GM18507 (cell line): ENCODE measurements at regions not wholly inside any gene's neighbourhood (a gene's known extent, or its start where the extent isn't known, plus 50 kb on each side); places are given as distances from the start of the nearest gene placed in this dataset.
"Not testable (repeated sequence)": the region's sequence is repeated elsewhere in the genome, so short reads cannot be mapped to it uniquely, and the experiment has no call there.

Source experiments
- DNase-seq: peaks from one replicate; pipeline ENCODE4 v3.0.0; 2011; ENCODE audit warnings: low read depth; ENCODE audit not compliant: insufficient read length; ENCODE audit errors: extremely low spot score
- FAIRE-seq: peaks from 2 replicates; lab custom pipeline; 2011; peaks lifted over from hg19 to GRCh38; lab: Jason Lieb, UNC

DNA sequence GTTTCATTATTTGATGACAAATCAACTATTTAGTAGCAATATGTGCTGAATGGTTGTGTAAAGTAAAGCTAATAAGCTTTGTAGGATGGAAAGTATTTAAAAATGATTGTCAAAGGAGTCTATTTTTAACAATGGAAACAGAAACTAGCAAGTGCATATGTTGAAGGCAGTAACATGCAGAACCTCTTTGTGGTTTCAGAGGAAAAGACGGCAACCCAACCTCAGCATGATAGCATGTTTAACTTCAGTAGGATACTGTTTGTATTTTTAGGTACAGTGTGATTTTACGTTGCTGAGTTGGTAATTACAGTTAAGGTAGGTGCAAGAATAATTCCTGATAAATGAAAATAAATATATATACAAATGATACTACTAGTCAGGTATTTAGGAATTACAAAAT is 545.4 kb downstream of the CDY1 start:
- not testable (repeated sequence) for DNase-seq, FAIRE-seq

DNA sequence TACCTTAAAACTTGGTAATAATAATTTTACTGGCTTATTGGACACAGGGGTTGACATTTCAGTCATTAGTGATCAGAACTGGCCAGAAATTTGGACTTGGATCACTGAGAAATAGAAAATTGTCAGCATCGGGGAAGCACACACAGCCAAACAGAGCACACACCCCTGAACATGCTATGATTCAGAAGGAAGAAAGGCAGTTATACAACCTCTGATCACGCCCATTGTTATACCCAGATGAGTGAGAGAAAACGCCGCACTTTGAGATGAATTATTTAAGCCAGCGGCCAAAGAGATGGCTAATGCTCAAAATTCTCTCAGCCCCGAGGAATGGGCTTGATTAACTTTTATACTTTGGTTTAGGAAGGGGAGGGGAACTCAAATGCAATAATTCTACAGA is 557.4 kb downstream of the CDY1 start:
- DNase-seq, FAIRE-seq: not testable (repeated sequence)

- not testable (repeated sequence) for DNase-seq, FAIRE-seq
These were observed 603.1 kb downstream of the CDY1 start for GRCh38 chrY:26224974-26225373.

GRCh38 chrY:26225468-26225867 is 603.6 kb downstream of the CDY1 start:
- peak; percentile 42 for FAIRE-seq
- DNase-seq = not testable (repeated sequence)

DNA sequence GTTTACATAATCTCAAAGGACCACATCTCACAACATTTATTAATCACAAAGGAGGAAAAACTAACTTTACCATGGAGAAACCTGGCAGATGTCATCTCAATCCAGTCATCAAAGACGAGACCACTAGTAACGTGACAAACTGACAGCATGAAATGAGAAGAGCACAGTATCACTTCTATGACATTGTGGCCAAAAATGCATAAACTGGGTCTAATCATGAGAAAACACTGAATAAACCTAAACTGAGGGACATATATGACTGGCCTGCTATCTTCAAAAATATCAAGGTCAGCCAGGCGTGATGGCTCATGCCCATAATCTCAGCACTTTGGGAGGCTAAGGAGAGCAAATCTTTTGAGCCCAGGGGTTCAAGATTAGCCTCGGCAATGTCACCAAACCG is 619.0 kb downstream of the CDY1 start:
- not testable (repeated sequence) for DNase-seq, FAIRE-seq

GRCh38 chrY:26254262-26254661 is 632.3 kb downstream of the CDY1 start:
- FAIRE-seq, DNase-seq: not testable (repeated sequence)

DNA sequence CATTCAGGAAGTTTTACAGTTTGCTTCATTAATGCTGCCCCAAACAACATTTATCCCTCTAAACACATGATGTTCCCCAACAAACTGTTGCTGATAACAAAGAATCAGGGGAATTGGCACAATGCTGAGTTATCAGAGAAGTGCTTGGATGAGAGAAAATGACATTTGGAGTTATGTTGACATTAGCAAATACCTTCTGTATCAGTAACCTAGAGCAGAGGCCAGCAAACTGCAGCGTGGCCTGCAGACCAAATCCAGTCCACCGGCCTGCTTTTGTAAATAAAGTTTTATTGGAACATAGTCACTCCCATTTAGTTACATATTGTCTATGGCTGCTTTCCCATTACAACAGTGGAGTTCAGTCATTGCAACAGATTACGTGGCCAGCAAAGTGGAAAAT is 643.5 kb downstream of the CDY1 start:
- not testable (repeated sequence) for FAIRE-seq, DNase-seq

DNA sequence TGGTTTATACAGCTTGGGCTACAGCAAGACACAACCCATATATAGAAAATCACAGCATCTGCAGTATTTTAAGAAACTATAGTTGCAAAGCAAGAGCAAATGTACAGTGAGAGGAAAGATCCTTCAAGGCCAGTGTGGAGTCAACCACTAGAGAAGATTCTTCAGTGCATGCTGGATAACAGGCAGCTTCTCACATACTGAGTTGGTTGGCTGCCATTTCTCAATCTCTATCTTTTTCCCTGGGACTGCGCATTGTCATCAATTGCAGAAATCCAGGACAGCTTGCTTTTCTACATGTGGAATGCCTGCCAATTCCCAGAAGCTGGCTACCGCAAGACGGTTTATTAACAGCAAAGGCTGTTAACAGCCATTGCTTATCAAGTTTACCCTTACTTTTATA is 646.5 kb downstream of the CDY1 start:
- not testable (repeated sequence) for FAIRE-seq, DNase-seq

DNA sequence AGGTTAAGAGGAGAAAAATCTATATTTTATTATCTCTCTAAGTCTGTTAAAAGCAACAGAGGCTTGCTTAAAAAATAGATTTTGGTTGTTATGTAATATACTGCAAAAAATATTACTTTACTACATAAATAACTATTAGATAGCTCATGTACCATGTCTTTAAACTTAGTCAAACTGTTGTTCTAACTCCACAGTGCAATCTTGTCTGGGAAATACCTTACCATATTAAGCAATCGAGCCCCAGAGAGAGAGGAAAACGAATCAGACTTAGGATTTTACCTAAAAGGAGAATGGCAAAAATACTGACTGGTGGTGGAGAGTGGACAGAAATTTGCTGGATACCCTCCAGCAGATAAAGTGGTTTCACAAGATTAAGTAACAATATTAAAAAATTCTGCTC is 647.0 kb downstream of the CDY1 start:
- not testable (repeated sequence) for DNase-seq, FAIRE-seq

- FAIRE-seq, DNase-seq: not testable (repeated sequence)
These were observed 651.2 kb downstream of the CDY1 start for GRCh38 chrY:26273089-26273488.

DNA sequence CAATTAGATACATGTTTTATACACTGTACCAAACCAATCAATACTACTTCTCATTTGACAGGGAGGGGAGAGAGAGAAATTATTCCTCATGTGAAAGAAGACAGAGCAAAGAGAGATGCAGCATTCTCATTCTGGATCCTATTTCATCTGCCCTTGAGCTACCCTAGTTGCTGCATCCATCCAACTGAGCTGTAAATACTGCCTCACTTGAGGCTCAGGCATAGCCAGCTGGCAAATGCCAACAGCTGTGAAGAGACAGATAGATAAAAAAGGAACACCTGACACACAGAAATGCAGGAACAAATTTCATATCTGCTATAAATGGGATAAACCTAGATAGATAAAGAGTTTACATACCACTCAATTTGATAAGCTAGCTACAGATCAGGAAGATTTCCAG is 684.1 kb downstream of the CDY1 start:
- not testable (repeated sequence) for DNase-seq, FAIRE-seq

GRCh38 chrY:26306630-26307385 is 684.9 kb downstream of the CDY1 start:
- DNase-seq, FAIRE-seq: not testable (repeated sequence)

GRCh38 chrY:26308308-26308707 is 686.4 kb downstream of the CDY1 start:
- DNase-seq, FAIRE-seq: not testable (repeated sequence)

DNA sequence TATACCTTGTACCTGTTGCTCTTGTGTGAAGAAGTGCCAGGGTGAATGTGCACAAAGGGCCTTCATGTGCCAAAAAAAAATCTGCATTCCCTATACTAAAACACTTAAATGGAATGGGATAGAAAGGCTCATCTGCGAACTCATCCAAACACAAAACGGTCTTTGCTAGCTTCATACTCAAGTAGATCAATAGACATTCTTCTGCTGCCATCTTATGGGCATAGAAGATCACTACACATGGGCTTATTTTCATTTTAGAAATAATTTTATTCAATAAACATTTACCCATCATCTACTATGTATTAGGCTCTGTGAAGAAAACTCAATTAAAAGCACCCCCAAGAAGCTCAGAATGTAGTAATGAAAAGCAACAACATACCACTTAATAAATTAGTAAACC is 693.1 kb downstream of the CDY1 start:
- peak; percentile 81 for FAIRE-seq
- DNase-seq = not testable (repeated sequence)

DNA sequence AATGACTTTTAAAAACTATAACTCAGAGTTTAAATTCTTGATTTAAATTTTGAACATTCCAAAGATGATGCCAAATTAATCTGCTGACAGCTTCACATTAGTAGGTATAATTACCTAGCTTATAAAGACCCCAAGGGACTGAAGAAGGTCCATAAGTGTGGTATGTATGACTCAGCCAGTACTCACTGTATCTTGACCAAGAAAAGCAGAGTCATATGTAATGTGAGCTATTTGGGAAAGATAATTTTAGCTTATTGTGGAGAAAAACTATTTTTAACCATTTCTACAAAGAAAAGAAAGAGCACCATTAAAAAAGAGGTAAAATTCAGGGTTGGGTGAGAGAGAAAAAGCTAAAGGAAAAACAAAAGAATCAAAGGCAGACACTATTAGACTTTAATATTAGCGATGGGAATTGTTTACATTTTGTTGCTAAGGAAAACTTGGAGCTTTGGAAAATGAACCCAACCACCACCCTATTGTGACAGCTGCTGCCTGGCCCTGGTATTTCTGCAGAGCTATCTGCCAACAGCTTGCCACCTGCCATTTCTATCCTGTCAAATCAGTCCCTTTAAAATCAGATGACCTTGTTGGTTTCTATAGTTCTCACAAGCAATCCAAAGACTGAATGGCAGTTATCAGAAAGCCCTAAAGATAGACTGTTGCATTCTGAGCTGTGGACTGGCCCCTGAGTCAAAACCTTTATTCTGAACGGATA is 697.7 kb downstream of the CDY1 start:
- DNase-seq = not testable (repeated sequence)

DNA sequence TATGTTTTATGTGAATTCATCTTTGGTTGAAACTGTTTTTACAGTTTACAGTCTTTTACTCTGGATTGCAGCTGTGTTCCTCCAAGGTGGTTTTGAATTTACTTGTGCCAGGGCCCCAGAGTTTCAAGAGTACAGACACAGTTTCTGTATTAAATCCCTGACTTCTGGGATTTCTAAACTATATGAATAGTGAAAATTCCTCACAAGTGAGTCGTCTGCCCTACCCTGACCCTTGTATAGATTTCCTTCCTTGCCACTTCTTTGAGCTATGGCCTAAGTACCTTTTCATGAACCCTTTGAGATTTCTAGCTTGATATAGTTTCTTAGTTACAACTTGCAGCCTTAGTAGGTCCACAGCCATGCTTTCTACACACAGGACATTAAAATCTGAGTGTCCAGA is 700.8 kb downstream of the CDY1 start:
- not testable (repeated sequence) for FAIRE-seq

More for the DNA sequence above, 697.7 kb downstream of the CDY1 start:
- FAIRE-seq = not testable (repeated sequence)

DNA sequence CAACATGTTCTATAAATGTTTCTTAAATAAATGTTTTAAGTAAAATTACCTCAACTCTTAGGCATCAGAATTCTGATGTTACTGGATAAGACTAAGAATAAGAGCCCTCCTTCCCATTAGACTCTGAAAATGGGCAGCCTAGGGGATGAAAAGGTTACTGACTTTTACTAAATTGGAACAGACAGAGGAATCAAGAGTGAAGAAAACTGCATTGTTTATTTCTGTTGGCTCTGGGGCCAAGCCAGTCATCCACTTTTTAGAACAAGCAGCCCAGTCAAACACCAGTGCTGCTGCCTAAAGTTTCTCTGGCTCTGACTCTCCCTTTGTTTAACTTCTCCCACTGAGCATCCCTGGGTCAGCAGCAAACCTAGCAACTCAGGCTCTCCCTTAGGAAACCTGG is 731.0 kb downstream of the CDY1 start:
- not testable (repeated sequence) for FAIRE-seq

More for the DNA sequence above, 700.8 kb downstream of the CDY1 start:
- DNase-seq = not testable (repeated sequence)

DNA sequence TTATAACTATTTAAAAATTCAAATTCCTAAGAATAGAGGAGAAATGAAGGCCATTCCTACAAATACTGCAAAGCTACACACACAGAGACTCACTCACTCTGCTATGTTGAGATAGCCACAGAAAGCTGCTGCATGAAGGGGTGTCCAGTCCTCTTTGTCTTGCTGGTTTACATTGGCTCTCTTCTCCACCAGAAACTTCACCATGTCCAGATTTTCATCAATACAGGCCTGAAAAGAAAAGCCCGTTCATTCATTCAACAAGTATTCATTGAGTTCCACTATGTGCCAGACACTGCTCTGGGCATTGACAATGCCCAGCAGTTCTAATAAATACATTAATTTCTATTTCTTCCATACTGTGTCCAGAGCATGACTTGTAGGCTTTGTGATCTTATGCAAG is 732.3 kb downstream of the CDY1 start:
- FAIRE-seq = no peak

More for the DNA sequence above, 731.0 kb downstream of the CDY1 start:
- not testable (repeated sequence) for DNase-seq

DNA sequence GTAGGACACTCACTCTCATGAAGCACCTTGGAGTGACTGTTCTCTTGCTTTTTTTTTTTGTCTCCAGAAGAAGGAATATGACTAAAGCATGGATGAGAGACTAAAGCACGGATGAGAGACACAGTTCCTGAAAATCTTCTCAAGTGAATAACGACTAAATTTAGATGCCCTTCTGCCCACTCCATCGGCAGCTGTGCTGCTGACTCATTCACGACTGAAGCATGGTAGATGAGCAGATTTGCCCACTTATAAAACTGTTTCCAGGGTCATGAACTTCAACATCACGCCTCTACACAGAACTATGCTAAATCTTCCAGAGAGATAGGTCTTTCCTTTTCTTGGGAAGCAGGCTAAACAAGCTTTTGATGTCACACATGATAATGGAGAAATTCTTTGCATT is 738.0 kb downstream of the CDY1 start:
- not testable (repeated sequence) for DNase-seq, FAIRE-seq

More for the DNA sequence above, 732.3 kb downstream of the CDY1 start:
- no peak for DNase-seq

- DNase-seq, FAIRE-seq: not testable (repeated sequence)
These were observed 738.6 kb downstream of the CDY1 start for GRCh38 chrY:26360472-26360871.
